Tibial nerve (tissue), 4 donors: ENCODE measurements at regions not wholly inside any gene's neighbourhood (a gene's known extent, or its start where the extent isn't known, plus 50 kb on each side); places are given as distances from the start of the nearest gene placed in this dataset.

Experiments
- CTCF ChIP-seq, 5 experiments: fragments of 200-600 bp in 3 of 5; fragments of 450-650 bp in 2 of 5; sonication (generic) in 3 of 5; IDR thresholded peaks; one replicate each; pipeline ENCODE4 v1.5.1; 2016 to 2019; ENCODE audit warnings: antibody characterized with exemption in 5 of 5, mild to moderate bottlenecking in 3 of 5, moderate library complexity in 2 of 5
- EP300 ChIP-seq, 2 donors: sonication (generic); formaldehyde crosslinking; IDR thresholded peaks; one replicate each; pipeline ENCODE4 v1.6.1; 2017; ENCODE audit warnings: antibody characterized with exemption in 2 of 2, mild to moderate bottlenecking in 1 of 2
- POLR2A ChIP-seq, 2 donors: fragments of 450-650 bp; IDR thresholded peaks; one replicate each; pipeline ENCODE4 v1.6.1; 2017; ENCODE audit warnings: antibody characterized with exemption in 2 of 2, mild to moderate bottlenecking in 2 of 2, moderate library complexity in 2 of 2

GRCh38 chr13:111045170-111045569 is 69.9 kb upstream of the ARHGEF7 start:
- no peak for TF ChIP-seq POLR2A (IDR thresholded peaks at IDR 0.05)
- no peak for TF ChIP-seq CTCF (IDR thresholded peaks at IDR 0.05)
- no peak for TF ChIP-seq EP300 (IDR thresholded peaks at IDR 0.05)
